Right hindlimb (tissue), 1 donor: ENCODE measurements at regions not wholly inside any gene's neighbourhood (a gene's known extent, or its start where the extent isn't known, plus 50 kb on each side); places are given as distances from the start of the nearest gene placed in this dataset.

Experiments used
- DNase-seq: peaks from one replicate; pipeline ENCODE4 v3.0.0-alpha.2; 2018

DNA sequence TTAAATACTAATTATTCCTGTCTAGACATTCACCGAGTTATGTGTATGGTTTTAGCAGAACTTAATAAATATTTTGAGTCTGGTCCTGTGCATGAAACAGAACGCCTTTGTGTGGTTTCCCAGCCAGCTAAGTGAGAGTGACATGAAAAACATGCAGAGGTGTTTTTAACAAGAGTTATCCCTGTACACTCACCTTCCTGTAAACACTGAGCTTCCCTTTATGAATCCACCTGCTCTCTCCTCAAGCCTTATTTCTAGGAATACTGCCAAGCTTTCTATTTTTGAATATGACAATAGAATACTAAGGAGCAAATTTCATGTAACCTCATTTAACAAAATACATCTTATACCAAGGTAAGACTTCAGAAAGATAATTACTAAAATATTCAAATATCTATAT, 270.3 kb upstream of the CTSO start:
- DNase-seq = no peak

DNA sequence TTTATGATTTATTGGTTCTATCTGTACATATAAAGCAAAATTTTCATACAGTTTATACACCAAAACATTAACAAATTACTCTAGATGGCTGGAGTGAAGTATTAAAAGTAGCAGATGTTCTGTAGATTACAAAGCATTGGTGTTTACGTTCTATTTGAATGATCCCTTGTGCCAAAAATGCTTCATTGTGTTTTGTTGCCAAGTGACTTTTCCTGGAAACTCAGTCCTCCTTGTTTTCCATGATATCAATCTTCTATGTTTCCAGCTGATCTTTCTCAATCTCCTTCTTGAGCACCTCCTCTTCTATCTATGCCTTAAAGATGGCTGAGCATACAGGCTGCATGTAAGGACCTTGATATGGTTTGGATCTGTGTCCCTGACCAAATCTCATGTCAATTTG, 263.6 kb upstream of the CTSO start:
- DNase-seq = no peak

DNA sequence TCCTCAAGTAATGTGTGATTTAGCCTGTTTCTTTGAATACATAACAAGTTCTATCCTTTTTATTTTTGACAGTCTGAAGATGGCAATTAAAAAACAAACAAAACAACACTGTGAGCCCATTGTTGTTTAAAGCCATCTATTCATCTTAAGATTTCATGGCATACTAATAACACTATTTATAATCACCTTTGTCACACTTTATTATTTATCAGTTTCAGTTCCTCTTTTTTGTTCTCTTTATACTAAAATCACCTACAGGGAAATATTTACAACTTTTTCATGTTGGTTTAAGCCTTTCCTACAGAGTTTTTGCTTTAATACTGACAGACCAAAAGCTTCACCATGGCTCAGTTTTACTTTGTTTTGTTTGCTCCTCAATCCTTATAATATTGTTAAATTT, 247.4 kb upstream of the CTSO start:
- no peak for DNase-seq

DNA sequence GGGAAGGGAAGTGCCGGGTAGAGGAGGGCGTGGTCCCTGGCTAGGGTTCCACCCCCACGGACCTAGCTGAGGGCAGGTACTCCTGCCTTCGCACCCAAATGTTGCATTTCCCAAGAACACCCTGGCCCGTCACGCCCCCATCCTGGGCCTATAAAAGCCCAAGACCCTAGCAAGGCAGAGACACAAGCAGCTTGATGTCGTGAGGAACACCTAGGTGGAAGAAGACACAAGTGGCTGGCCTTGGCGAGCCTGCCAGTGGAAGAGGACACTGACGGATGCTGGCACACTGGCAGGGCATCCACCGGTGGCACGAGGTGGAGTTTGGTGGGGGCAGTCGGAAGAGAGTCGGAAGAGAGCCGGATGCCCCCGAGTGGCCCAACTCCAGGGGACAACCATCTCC, 244.8 kb upstream of the CTSO start:
- no peak for DNase-seq

DNA sequence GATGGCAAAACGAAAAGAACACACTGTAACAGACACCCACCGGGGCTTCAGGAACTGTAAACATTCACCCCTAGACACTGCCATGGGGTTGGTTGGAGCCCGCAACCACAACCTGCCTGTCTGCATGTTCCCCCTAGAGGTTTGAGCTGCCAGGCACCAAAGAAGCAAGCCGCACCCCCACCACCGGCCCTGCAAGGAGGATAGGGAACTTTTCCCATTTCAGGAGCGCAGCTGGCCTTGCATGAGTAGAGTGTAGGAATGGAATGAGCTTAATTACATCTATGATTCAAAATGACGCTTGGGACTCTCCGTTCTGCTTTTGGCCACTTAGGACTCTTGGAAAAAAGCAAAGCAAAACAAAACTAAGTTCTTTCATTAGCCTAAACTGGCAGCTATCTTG, 243.6 kb upstream of the CTSO start:
- DNase-seq = no peak

DNA sequence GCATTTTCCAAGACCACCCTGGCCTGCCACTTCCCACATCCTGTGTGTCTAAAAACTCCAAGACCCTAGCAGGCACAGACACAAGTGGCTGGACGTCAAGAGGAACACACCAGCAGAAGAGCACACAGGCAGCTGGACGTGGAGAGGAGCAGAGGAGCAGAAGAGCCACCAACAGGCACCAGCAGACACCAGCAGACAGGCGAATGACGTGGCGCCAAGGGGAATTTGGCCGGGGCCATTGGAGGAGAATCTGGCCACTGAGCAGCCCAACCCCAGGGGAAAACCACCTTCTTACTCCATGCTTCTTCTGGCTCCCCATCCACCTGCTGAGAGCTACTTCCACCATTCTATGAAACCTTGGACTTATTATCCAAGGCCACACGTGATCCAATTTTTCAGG, 243.1 kb upstream of the CTSO start:
- DNase-seq = no peak

DNA sequence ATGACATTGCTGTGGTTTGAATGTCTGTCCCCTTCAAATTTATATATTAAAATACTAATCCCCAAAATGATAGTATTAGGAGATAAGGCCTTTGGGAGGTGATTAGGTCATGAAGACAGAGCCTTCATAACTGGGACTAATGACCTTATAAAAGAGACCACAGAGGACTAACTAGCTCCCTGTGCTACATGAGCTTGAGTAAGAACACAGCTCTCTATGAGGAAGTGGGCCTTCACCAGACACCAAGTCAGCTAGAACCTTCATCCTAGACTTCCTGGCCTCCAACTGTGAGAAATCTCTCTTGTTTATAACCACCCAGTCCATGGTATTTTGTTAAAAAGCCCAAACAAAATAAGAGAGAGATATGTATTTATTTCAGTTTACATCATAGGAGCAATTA, 242.2 kb upstream of the CTSO start:
- no peak for DNase-seq

DNA sequence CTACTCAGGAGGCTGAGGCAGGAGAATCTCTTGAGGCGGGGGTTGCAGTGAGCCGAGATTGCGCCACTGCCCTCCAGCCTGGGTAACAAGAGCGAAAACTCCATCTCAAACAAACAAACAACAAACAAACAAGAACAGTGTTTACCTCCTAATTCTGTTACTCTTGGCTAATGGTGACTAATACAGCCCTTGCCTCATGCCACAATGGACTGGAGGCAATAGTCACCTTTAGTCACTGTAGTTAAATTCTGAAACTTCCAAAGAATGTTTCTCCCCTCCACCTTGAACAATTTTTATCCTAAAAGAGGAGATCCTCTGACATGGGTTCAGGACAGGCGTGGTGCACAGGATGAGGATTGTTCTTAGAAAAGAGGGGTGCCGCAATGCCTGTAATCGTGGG, 241.2 kb upstream of the CTSO start:
- DNase-seq = no peak

DNA sequence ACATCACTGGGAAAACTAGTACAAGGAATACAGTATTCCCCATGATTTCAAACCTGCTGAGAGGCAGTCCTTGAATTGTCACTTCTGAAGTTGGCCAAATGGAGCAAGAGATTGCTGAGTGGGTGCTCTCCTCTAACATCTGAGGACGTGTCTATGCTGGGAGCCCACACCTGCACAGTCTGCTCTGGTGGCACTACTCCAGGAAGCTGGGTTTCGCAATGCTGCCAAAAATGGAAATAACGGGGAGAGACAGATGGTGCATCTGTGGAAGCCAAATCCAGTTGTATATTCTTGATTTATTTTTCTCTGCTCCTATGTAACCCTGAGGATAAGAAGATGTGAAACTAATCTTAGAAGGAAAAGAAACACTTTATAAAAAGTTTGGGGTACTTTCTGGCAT, 240.1 kb upstream of the CTSO start:
- peak; percentile 68 for DNase-seq

DNA sequence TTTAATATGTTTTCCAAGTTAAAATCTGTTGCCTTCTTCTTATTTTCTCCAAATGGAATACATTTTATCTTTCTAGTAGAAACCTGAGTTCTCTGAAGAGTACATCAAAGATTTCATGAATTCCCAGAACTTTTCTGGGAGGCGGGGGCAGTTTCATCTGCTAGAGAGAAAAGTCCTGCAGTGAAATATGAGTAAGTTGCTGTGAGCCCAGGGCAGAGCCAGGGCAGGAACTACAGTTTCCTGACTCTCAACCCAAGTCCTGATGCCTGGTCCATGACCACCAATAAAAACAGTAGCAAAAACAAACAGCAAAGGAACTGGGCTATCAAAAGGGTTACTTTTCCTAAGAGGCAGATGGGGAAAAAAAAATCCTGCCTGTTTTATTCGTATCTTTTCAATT, 239.4 kb upstream of the CTSO start:
- peak; percentile 25 for DNase-seq

DNA sequence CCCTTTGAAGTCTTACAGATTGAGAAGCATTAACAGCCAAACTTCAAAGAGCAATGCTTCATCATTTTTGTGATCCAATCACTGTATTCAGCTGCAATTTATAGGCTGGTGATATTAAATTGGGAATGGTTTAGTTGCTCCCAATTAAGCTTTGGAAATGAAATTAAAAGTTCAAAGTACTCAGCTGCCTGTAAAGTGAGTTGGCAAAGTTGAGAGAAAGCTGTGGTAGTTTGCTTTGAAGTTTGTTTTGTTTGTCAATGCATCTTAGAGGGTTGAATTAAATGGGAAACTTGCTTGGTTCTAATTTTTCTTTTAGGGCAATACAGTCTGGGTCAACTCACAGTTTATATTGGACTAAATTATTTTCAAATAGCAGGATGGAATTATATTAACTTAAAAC, 238.4 kb upstream of the CTSO start:
- no peak for DNase-seq

DNA sequence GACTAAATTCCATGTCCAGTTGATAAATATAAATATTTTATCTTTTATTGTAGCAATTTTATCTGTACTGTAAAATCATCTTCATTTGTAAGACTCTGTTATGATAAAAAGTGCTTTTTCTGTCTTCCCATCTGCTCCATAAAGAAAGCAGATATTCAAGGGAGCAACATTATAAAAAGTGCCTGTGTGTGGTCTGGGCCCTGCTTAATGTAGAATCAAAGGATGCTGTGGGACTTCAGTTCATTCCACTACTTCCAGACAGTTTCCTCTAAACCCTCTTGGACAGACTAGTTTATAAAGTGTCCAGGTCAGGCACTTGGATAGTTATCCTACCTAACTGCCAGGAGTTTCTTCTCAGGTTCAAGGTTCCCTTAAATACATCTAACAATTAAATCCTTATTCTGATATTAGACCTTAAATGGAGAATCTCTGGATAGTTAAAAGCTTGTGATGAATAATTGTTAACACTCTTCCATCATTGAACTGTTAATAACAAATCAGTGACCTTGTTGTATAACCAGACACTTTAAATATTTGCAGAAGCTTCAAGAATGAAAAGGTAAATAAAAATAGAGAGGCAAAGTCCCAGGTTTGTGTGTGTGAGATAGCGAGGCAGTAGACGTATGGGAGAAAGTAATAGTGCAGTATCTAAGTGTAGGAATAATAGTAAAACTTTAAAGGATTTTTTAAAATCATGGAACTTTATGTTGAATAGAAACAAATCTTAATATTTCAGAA, 237.5 kb upstream of the CTSO start:
- no peak for DNase-seq

DNA sequence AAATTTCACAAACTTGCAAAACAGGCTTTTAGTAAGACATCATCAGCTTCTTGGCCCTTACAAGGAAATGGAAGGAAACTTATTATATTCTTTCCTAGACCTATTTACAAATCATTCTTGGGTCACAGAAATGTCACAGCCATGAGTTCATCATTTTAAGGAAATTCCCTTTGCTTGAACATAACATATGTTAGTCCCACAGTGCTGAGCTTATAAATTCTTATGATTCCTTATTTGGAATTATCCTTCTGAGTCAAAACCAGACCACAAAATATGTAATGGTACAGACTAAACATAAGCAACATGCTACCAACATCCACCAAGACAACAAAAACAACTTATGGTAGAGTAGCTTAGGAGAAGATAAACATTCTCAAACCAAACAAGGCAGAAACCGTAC, 236.9 kb upstream of the CTSO start:
- DNase-seq = no peak

DNA sequence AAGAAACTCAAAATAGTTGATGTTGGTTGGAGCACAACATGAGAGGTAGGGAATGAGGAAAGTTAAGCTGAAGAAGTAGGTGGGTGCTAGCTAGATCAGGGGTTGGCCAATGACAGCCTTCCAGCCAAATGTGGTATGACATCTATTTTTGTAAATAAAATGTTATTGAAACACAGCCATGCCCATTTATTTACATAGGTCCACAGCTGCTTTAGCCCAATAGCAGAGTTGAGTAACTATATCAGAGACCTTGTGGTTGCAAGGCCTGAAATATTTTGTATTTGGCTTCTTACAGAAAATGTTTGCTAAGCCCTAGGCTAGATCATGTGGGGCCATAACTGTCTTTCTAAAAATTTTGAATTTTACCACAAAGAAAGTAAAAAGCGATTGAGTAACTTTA, 234.9 kb upstream of the CTSO start:
- no peak for DNase-seq

DNA sequence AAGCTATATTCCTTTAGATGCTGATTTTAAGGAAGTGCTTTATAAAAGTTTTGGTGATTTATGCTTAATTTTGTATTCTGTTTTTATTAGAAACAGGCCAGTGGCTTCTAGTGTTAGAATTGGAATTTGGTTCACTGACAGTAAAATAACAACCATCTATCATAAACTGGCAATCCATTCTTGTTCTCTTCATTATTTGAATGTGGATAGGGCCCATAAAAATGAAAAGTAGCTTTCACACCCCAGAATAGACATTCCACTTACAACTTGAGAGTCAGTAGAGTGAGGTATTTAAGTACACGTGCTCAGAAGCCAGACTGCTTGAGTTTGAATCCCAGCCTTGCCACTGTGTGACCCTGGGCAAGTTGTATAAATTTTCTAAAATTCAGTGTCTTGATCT, 232.4 kb upstream of the CTSO start:
- no peak for DNase-seq

DNA sequence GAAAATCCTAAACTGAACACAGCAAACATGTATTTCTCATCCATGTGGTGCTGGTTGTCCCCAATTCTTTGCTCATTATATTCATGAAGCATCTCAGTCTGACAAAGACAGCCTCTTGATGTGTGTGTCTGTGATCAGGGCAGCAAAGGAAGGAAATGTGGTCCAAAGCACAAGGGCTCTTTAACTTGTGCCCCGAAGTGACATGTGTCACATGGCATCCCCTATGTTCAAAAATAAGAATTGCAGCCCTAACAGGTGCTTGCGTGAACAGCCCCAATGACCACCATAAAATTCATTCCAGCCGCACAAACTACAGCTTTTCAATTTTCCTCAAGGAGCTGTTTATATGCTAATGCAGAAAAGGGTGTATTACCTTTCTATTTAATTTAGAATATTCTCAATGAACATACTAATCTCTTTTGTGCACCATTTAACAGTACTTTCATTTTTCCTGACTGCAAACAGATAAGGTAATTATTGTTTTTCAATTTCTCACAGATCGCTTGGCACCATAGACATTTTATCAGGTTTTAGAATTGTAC, 231.9 kb upstream of the CTSO start:
- no peak for DNase-seq

DNA sequence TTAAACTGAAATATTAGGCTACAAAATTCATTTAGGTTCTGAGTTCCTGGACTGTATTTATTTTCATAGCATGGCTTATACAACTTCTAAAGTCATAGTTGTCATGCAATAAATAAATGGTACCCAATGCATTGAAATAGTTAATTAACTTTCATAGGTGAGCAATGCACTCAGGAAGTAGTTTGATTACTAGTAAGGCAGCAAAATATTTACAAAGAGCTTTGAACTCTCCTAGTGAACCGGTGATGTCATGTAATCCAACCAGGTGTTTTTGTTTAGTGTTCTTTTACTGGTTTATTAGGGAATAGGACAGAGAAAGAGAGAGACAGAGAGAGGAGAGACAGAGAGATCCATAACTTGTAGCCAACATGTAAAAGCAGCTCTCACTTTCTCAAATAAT, 228.6 kb upstream of the CTSO start:
- DNase-seq = no peak

DNA sequence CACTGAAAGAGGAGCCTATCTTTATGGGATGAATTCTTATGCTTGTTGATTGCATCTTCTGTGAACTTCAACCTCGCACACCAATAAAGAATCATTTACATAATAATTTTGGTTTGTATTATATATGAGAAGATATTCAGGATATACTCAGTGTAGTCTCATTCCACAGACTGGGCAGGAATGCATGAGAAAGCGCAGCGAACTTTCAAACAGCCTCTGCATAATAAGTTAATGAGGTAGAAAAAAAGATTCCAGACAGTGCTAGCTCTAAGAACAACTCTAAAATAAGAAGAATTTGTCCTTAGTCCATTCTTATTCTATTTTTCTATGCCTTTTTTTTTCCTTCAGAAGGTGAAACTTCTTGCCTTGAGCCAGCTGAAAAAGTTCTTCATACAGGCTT, 224.3 kb upstream of the CTSO start:
- DNase-seq = no peak

DNA sequence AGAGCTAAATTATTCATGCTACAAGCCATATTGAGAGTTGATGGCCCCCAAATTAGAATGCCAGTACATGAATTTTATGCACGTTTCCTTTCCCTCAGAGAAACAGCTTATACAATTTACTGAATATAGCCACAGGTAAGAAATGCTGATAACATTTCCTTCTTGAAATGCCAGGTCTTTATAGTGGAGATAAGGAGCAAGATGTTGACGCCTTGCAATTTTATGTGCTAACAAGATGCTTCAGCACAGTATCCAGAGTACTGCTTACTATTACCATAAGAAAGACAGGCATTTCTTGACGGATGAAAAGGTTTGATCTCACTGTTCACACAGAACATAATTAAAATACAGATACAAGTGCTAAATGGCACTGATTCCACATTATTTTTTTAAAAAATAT, 223.2 kb upstream of the CTSO start:
- DNase-seq = no peak

DNA sequence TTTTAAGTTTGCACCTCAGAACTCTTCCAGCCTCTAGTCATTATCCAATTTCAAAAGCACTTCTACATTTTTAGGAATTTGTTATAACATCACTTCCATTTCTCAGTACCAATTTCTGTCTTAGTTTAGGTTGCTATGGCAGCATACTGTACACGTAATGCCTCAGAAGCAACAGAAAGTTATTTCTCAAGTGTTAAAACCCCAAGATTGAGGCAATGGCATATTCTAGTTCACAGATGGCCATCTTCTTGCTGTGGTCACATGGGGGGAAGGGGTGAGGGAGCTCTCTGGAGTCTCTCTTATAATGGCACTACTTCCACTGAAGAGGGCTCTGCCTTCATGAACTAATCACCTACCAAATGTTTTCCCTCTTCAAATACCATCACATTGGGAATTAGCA, 220.3 kb upstream of the CTSO start:
- no peak for DNase-seq

DNA sequence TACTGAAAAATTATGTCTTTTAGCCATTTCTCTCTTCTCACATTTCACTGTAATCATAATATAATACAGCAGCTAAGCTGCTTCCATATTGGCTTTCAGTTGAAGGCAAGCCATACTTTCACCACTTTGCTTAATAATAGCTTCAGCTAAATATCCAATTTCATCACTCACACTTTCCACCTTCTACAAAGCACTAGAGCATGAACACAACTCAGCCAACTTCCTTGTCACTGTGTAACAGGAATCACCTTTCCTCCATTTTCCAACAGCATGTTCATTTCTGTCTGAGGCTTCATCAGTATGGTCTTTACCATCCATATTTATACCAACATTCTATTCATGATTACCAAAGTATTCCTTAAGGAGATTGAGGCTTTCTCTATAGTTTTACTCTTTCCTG, 219.8 kb upstream of the CTSO start:
- no peak for DNase-seq

DNA sequence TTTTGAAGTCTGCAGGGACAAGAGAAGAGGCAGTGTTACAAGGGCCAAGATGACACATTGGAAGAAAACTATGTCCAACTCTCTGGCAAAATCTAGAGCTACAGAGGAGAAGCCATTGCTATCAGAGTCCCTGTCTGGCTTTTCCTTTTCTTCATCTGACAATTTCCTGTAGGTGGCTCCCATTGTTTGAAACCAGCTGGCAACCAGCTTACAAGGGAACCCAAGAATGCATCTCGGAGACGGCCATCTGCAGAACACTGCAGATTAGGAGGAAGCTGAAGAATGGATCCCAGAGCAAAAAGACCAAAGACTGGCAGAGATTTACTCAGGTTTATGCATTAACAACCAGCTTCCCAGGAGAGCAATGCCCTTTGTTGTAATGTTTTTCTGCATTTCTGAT, 216.2 kb upstream of the CTSO start:
- no peak for DNase-seq

DNA sequence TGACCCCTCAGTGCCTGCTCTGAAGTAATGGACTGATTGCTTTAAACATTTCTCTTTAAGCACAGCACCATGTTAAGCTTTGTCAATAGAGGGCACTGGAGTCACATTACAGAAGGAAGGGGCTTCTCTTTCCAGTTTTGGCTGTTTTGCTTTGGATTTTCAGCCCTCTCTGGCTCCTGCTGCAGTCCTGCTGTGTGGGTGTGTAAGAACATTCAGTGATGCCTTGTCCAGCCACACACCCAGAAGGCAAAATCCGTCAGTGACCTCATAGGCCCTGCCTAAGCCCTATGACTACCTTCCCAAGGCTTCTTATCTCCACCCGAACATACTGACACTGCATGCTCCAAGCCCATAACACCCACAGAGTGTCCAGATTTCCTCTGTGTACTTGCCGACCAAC, 215.3 kb upstream of the CTSO start:
- peak; percentile 68 for DNase-seq

DNA sequence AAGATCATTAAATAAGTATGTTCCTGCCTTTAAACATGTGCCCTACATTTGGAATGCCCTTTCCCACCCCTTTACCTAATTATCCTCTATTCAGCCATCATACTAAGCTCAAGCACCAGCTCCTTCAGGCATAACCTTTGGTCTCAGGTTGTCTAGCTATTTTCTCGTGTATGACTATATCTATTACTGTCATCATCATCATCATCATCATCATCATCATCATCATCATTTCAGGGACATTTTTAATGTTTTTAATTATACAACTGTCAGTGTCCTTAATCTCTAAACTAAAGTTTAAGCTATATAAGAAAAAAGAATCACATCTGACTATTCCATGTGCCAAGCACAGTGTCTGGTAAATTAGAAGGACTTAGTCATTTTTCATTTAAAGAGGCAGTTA, 214.6 kb upstream of the CTSO start:
- no peak for DNase-seq

DNA sequence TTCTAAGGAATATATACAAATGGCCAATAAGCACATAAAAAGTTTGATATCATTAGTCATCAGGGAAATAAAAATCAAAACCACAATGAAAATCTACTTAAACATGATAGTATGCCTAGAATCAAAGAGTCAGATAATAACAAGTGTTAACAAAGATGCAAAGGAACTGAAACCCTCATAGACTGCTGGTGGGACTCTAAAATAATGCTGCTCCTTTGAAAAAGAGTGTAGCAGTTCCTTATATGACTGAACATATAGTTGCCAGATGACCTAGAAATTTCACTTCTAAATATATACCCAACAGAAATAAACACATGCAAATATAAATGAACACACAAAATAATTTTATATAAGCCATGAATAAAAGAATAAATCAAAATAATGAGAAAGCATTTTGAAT, 205.1 kb upstream of the CTSO start:
- no peak for DNase-seq

DNA sequence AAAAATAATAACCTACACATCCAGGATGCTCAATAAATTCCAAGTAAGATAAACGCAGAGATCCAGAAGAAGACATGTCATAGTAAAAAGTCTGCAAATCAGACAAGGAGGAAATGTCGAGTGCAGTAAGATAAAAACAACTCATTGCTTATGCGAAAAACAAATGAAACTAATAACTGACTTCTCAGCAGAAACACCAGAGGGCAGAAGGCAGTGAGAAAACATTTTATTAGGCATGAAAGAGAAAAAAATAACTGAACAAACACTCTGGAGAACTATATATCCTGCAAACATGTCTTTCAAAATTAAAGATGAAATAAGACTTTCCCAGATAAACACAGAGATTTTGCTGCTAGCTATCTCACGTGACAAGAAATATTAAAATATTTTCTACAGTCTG, 201.3 kb upstream of the CTSO start:
- no peak for DNase-seq
